Adrenal gland (tissue), 9 donors: ENCODE measurements at regions not wholly inside any gene's neighbourhood (a gene's known extent, or its start where the extent isn't known, plus 50 kb on each side); places are given as distances from the start of the nearest gene placed in this dataset.

Experiments
- DNase-seq, 7 donors: peaks; one replicate each; pipeline ENCODE4 v3.0.0-alpha.2; 2019 to 2020
- H3K27ac ChIP-seq, 5 donors: fragments of 200-600 bp; sonication (generic) in 4 of 5; 1 replicate in 3 of 5; 2 replicates in 2 of 5; pipeline versions ENCODE4 v1.5.1 to v1.8.0; 2016 to 2020; ENCODE audit warnings: mild to moderate bottlenecking in 1 of 5
- H3K27me3 ChIP-seq: fragments of 200-600 bp; 2 replicates; pipeline ENCODE4 v1.8.0; 2021
- H3K36me3 ChIP-seq, 2 donors: fragments of 200-600 bp; replicated peaks in 1 of 2; 1 replicate in 1 of 2; 2 replicates in 1 of 2; pipeline versions ENCODE4 v1.5.1 to v1.8.0; 2018 to 2022
- H3K4me1 ChIP-seq, 2 donors: fragments of 200-600 bp; replicated peaks in 1 of 2; 1 replicate in 1 of 2; 2 replicates in 1 of 2; pipeline versions ENCODE4 v1.5.1 to v1.8.0; 2018 to 2021
- H3K4me3 ChIP-seq, 4 donors: fragments of 200-600 bp; sonication (generic) in 3 of 4; one replicate each; pipeline ENCODE4 v1.5.1; 2016 to 2018
- H3K9me3 ChIP-seq, 3 donors: fragments of 200-600 bp; sonication (generic) in 1 of 3; replicated peaks in 1 of 3; 1 replicate in 2 of 3; 2 replicates in 1 of 3; pipeline versions ENCODE4 v1.5.1 to v1.8.0; 2016 to 2021
- CTCF ChIP-seq, 6 experiments: fragments of 450-650 bp in 4 of 6; fragments of 200-600 bp in 2 of 6; sonication (generic) in 1 of 6; IDR thresholded peaks; 1 replicate in 5 of 6; 2 replicates in 1 of 6; pipeline versions ENCODE4 v1.5.1 to v1.8.0; 2016 to 2021; ENCODE audit warnings: antibody characterized with exemption in 6 of 6, mild to moderate bottlenecking in 2 of 6, moderate library complexity in 1 of 6
- POLR2A ChIP-seq, 2 donors: fragments of 450-650 bp; IDR thresholded peaks; one replicate each; pipeline ENCODE4 v1.6.1; 2017; ENCODE audit warnings: antibody characterized with exemption in 2 of 2, mild to moderate bottlenecking in 2 of 2, moderate library complexity in 1 of 2
- WGBS, 4 donors: extraction: QIAGEN DNeasy Blood & Tissue Kit in 2 of 4; methylation state at CpG; one replicate each; pipeline versions ENCODE4 v1.1.5 to v1.1.7; 2013 to 2017; 5-methylcytosine and 5-hydroxymethylcytosine counted together
- intact Hi-C, 2 donors: fragments of 100-400 bp; cut with DNase I; formaldehyde crosslinking; loops; one replicate each; pipeline versions ENCODE4 v1.14.1 to v1.15.0; 2022 to 2023
- donor health status: healthy with polysubstance abuse.
- donor health status: Bipolar disorder and iron deficiency.
- donor health status: DM: yes; HTN: yes; CAD: no.
- donor health status: DM: no; HTN: no; CAD: no.
- donor health status: DM: no; HTN: no; CAD: no.

- intact Hi-C loops: no loop called here
- no peak for DNase-seq
- Histone ChIP-seq H3K9me3 (no peaks in the 10 kb centered on the region), H3K4me3 (no peak overlapping the region), H3K4me1 (peaks cover 0 to 9% of the 10 kb centered on the region in 2 donors), H3K27ac (no peak overlapping the region), H3K27me3 (no peaks in the 10 kb centered on the region), H3K36me3 (no peaks in the 10 kb centered on the region)
- no peak for TF ChIP-seq CTCF (IDR thresholded peaks at IDR 0.05)
- TF ChIP-seq POLR2A (IDR thresholded peaks at IDR 0.05): no peak
- WGBS, 4 donors: 62 to 75% (median 70%) methylated on average over 3 to 4 of the region's 4 CpGs
Observed at GRCh38 chr2:41337956-41338355, 709.9 kb upstream of the PKDCC start.

- Histone ChIP-seq H3K36me3 (no peaks in the 10 kb centered on the region), H3K9me3 (no peaks in the 10 kb centered on the region), H3K27ac (no peak overlapping the region), H3K4me3 (no peak overlapping the region), H3K4me1 (no peaks in the 10 kb centered on the region), H3K27me3 (no peaks in the 10 kb centered on the region)
- DNase-seq: no peak
- TF ChIP-seq CTCF (IDR thresholded peaks at IDR 0.05): no peak
- TF ChIP-seq POLR2A (IDR thresholded peaks at IDR 0.05): no peak
- intact Hi-C loops: no loop called here
Observed at GRCh38 chr2:41344529-41344928, 703.3 kb upstream of the PKDCC start.

GRCh38 chr2:41353060-41353459 is 694.8 kb upstream of the PKDCC start:
- intact Hi-C loops: no loop called here
- Histone ChIP-seq H3K27ac (no peak overlapping the region), H3K36me3 (no peaks in the 10 kb centered on the region), H3K27me3 (no peaks in the 10 kb centered on the region), H3K4me1 (no peaks in the 10 kb centered on the region), H3K9me3 (no peaks in the 10 kb centered on the region), H3K4me3 (no peak overlapping the region)
- WGBS, 4 donors: 90 to 96% (median 92%) methylated on average over 3 of the region's 3 CpGs
- TF ChIP-seq POLR2A (IDR thresholded peaks at IDR 0.05) (no peak), CTCF (IDR thresholded peaks at IDR 0.05) (no peak)
- no peak for DNase-seq

- intact Hi-C loops: no loop called here
- TF ChIP-seq POLR2A (IDR thresholded peaks at IDR 0.05): no peak
- no peak for TF ChIP-seq CTCF (IDR thresholded peaks at IDR 0.05)
- no peak for DNase-seq
- no peaks in the 10 kb centered on the region for H3K36me3 ChIP-seq
- WGBS, 4 donors: 73 to 91% (median 79%) methylated on average over 2 of the region's 2 CpGs
- no peak overlapping the region for H3K4me3 ChIP-seq
- H3K9me3 ChIP-seq: no peaks in the 10 kb centered on the region
- no peak overlapping the region for H3K27ac ChIP-seq
- H3K27me3 ChIP-seq: no peaks in the 10 kb centered on the region
- no peaks in the 10 kb centered on the region for H3K4me1 ChIP-seq
Observed at GRCh38 chr2:41355794-41356193, 692.0 kb upstream of the PKDCC start.
